ENCODE measurements at regions not wholly inside any gene's neighbourhood (a gene's known extent, or its start where the extent isn't known, plus 50 kb on each side); places are given as distances from the start of the nearest gene placed in this dataset.

DNA sequence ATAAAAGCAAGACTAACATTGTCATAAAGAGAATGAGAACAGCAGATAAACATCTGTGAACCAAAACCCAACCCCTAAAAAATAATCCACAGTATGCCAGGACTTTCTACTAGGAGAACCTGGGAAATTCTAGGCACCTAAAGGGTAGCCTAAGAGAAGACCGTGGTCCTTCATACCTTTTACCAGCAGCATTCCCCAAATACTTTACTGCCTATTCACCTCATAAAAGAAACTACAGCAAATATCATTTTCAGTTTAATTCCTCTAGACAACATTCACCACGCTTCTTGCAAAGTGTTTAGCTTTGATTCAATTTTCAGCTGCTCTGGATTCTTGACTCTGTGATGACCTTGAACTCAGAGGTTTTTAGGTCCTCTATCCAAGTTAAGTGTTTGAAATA, 1180.7 kb upstream of the B3GALT2 start:
- POLR2A ChIA-PET, result no interaction called here
- intact Hi-C loops (cut with micrococcal nuclease), result no loop called here
- TF ChIP-seq, protein P1, sequence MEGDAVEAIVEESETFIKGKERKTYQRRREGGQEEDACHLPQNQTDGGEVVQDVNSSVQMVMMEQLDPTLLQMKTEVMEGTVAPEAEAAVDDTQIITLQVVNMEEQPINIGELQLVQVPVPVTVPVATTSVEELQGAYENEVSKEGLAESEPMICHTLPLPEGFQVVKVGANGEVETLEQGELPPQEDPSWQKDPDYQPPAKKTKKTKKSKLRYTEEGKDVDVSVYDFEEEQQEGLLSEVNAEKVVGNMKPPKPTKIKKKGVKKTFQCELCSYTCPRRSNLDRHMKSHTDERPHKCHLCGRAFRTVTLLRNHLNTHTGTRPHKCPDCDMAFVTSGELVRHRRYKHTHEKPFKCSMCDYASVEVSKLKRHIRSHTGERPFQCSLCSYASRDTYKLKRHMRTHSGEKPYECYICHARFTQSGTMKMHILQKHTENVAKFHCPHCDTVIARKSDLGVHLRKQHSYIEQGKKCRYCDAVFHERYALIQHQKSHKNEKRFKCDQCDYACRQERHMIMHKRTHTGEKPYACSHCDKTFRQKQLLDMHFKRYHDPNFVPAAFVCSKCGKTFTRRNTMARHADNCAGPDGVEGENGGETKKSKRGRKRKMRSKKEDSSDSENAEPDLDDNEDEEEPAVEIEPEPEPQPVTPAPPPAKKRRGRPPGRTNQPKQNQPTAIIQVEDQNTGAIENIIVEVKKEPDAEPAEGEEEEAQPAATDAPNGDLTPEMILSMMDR (IDR thresholded peaks at IDR 0.05; ENCODE audit: unreplicated experiment), result no peak
- DNase-seq (ENCODE audit: unreplicated experiment), result no peak
- no TSS peak for BruUV-seq (replicated peaks)
- no peak overlapping the region for H3K4me3 Mint-ChIP-seq (ENCODE audit: unreplicated experiment)
- no peaks in the 10 kb centered on the region for H3K9me3 Mint-ChIP-seq (ENCODE audit: unreplicated experiment)
- peaks cover 18% of the 10 kb centered on the region for H3K4me1 Mint-ChIP-seq (ENCODE audit: insufficient read depth, unreplicated experiment)
- no peaks in the 10 kb centered on the region for H3K36me3 Mint-ChIP-seq (ENCODE audit: insufficient read depth, unreplicated experiment)
- H3K27me3 Mint-ChIP-seq (ENCODE audit: insufficient read depth, unreplicated experiment), result no peaks in the 10 kb centered on the region
- CTCF ChIA-PET, result interaction anchor here (0.5 kb wide), 1 partner anchor 80 kb away, joined by 3 read pairs; no protein-coding TSS in a partner anchor
- H3K27ac Mint-ChIP-seq (ENCODE audit: low read depth, unreplicated experiment), result no peak overlapping the region

DNA sequence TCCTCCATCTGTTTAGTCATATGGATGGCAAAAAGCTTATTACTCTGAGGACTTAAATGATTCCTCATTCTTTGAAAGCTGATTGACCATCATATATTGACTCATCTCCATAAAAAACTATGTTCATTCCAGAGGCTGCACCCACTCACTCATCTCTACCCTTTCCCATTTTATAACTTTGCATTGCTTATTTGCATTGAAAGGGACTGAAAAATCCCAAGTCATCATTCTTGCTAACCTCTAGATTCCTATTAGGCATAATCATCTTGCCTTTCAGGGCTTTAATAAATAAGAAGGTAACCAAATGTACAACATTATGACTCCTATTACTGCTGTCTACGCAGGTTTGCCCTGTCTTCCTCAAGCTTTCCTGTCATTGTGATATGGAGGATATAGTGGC, 1180.3 kb upstream of the B3GALT2 start:
- H3K4me1 Mint-ChIP-seq (ENCODE audit: insufficient read depth, unreplicated experiment), result peaks cover 18% of the 10 kb centered on the region
- TF ChIP-seq, protein P1 (IDR thresholded peaks at IDR 0.05; ENCODE audit: unreplicated experiment), result no peak
- ChIA-PET POLR2A (no interaction called here), CTCF (interaction anchor here (0.5 to 0.6 kb wide), 2 partner anchors 79 to 1513 kb away, joined by 3 read pairs; no protein-coding TSS in a partner anchor)
- no peaks in the 10 kb centered on the region for H3K36me3 Mint-ChIP-seq (ENCODE audit: insufficient read depth, unreplicated experiment)
- no peak overlapping the region for H3K27ac Mint-ChIP-seq (ENCODE audit: low read depth, unreplicated experiment)
- H3K9me3 Mint-ChIP-seq (ENCODE audit: unreplicated experiment), result no peaks in the 10 kb centered on the region
- intact Hi-C loops (cut with micrococcal nuclease), result no loop called here
- no peak overlapping the region for H3K4me3 Mint-ChIP-seq (ENCODE audit: unreplicated experiment)
- DNase-seq (ENCODE audit: unreplicated experiment), result no peak
- BruUV-seq (replicated peaks), result no TSS peak
- H3K27me3 Mint-ChIP-seq (ENCODE audit: insufficient read depth, unreplicated experiment), result no peaks in the 10 kb centered on the region

DNA sequence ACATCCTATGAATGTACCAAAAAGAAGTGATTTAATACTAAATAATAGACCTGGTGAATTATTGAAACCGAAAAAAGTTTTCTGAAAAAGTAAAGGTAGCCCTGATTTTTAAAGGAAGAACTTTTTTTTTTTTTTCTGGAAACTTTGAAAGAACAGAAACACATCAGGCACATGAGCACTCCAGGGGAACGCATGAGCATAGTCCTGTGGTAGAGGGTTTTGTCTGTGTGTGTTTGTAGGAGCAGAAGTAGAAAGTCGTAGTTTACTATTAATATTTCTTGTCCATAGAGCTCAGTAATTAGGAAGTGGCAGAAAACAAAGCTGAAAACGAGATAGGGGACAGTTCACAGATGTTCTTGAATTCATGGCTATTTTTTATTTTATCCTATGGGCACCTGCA, 1175.9 kb upstream of the B3GALT2 start:
- ChIA-PET CTCF (no interaction called here), POLR2A (interaction anchor here (0.7 kb wide), 1 partner anchor 11 kb away, joined by 3 read pairs; no protein-coding TSS in a partner anchor)
- BruUV-seq (replicated peaks), result no TSS peak
- Mint-ChIP-seq H3K27me3 (ENCODE audit: insufficient read depth, unreplicated experiment) (no peaks in the 10 kb centered on the region), H3K27ac (ENCODE audit: low read depth, unreplicated experiment) (no peak overlapping the region), H3K36me3 (ENCODE audit: insufficient read depth, unreplicated experiment) (no peaks in the 10 kb centered on the region), H3K4me3 (ENCODE audit: unreplicated experiment) (no peak overlapping the region), H3K4me1 (ENCODE audit: insufficient read depth, unreplicated experiment) (peaks cover 9% of the 10 kb centered on the region), H3K9me3 (ENCODE audit: unreplicated experiment) (no peaks in the 10 kb centered on the region)
- TF ChIP-seq, protein P1 (IDR thresholded peaks at IDR 0.05; ENCODE audit: unreplicated experiment), result no peak
- DNase-seq (ENCODE audit: unreplicated experiment), result no peak
- intact Hi-C loops (cut with micrococcal nuclease), result no loop called here

DNA sequence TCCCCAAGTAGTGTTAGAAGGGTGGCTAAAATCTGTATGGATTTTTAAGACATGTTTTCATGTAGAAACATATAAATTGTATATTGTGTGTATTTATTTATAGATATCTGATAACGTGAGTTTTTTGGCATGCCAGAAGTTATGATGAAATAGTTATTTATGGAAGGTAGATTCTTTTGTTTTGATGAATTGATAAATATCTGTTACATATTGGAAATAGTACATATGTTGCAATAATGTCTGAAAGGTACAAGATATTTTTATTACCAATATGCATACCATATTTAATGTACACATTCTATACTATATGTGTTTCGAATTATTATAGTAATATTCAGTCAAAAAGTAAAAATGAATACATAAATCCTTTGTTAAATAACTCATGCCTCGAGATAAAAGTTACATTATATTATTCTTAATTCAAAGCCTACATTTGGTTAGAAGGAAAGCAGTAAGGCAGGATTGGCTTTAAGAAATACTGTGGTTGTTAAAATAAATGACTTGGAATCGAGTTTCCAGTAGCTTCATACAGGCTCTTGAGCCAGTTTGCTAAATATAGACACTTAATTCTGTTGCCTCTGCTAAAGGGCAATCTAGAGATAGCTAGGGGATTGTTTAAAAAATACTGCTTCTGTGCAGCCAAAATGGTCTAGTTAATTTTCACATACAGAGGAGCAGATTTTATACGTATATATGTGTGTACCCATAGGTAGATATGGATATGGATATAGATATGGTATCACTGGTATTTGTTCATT, 1175.1 kb upstream of the B3GALT2 start:
- no peak for DNase-seq (ENCODE audit: unreplicated experiment)
- Mint-ChIP-seq H3K4me1 (ENCODE audit: insufficient read depth, unreplicated experiment) (peaks cover 1% of the 10 kb centered on the region), H3K27ac (ENCODE audit: low read depth, unreplicated experiment) (no peak overlapping the region), H3K27me3 (ENCODE audit: insufficient read depth, unreplicated experiment) (no peaks in the 10 kb centered on the region), H3K36me3 (ENCODE audit: insufficient read depth, unreplicated experiment) (no peaks in the 10 kb centered on the region), H3K4me3 (ENCODE audit: unreplicated experiment) (no peak overlapping the region), H3K9me3 (ENCODE audit: unreplicated experiment) (no peaks in the 10 kb centered on the region)
- ChIA-PET CTCF (interaction anchor here (0.6 kb wide), 1 partner anchor 1668 kb away, joined by 3 read pairs; no protein-coding TSS in a partner anchor), POLR2A (interaction anchor here (0.6 kb wide), 1 partner anchor 989 kb away, joined by 3 read pairs; no protein-coding TSS in a partner anchor)
- intact Hi-C loops (cut with micrococcal nuclease), result no loop called here
- TF ChIP-seq, protein P1 (IDR thresholded peaks at IDR 0.05; ENCODE audit: unreplicated experiment), result no peak
- no TSS peak for BruUV-seq (replicated peaks)
